Astrocyte (in vitro differentiated cells and primary cell): ENCODE measurements at regions not wholly inside any gene's neighbourhood (a gene's known extent, or its start where the extent isn't known, plus 50 kb on each side); places are given as distances from the start of the nearest gene placed in this dataset.

Experiments used
- EZH2 ChIP-seq: IDR thresholded peaks from 2 replicates; pipeline ENCODE4 v1.6.1; 2012; ENCODE audit warnings: mild to moderate bottlenecking, low read length, inconsistent platforms; ENCODE audit not compliant: insufficient read depth
- TF ChIP-seq, protein P1 (sequence below): IDR thresholded peaks from 2 replicates; pipeline ENCODE4 v1.5.1; 2011; ENCODE audit warnings: low read depth, mild to moderate bottlenecking, inconsistent platforms, low read length, moderate library complexity; ENCODE audit not compliant: insufficient read depth

GRCh38 chr2:143934626-143935481 is 585.1 kb downstream of the ZEB2 start:
- TF ChIP-seq, protein P1, sequence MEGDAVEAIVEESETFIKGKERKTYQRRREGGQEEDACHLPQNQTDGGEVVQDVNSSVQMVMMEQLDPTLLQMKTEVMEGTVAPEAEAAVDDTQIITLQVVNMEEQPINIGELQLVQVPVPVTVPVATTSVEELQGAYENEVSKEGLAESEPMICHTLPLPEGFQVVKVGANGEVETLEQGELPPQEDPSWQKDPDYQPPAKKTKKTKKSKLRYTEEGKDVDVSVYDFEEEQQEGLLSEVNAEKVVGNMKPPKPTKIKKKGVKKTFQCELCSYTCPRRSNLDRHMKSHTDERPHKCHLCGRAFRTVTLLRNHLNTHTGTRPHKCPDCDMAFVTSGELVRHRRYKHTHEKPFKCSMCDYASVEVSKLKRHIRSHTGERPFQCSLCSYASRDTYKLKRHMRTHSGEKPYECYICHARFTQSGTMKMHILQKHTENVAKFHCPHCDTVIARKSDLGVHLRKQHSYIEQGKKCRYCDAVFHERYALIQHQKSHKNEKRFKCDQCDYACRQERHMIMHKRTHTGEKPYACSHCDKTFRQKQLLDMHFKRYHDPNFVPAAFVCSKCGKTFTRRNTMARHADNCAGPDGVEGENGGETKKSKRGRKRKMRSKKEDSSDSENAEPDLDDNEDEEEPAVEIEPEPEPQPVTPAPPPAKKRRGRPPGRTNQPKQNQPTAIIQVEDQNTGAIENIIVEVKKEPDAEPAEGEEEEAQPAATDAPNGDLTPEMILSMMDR = no peak
- no peak for TF ChIP-seq EZH2
